SK-N-SH (cell line): ENCODE measurements at regions not wholly inside any gene's neighbourhood (a gene's known extent, or its start where the extent isn't known, plus 50 kb on each side); places are given as distances from the start of the nearest gene placed in this dataset.

Experiments
- CTCF ChIA-PET: fragments of 300-600, 350-600 bp; formaldehyde crosslinking; extraction: SDS; loops from one replicate; lab custom pipeline; 2021; lab: Yijun Ruan, JAX
- POLR2A ChIA-PET: fragments of 350-600 bp; sonication (Branson Sonifier 250); formaldehyde crosslinking; extraction: SDS; loops from one replicate; lab custom pipeline; 2020; ENCODE audit warnings: antibody characterized with exemption, inconsistent platforms; lab: Yijun Ruan, JAX
- DNase-seq: peaks from one replicate; pipeline ENCODE4 v3.0.0; 2012
- H2AFZ ChIP-seq: fragments of 200-600 bp; sonication (generic); 2 replicates; pipeline ENCODE4 v1.8.1; 2016; ENCODE audit warnings: antibody characterized with exemption, mild to moderate bottlenecking, low read depth
- H3F3A ChIP-seq: fragments of 200-600 bp; sonication (generic); replicated peaks from 2 replicates; pipeline ENCODE3; 2016; ENCODE audit warnings: antibody characterized with exemption, mild to moderate bottlenecking; ENCODE audit not compliant: insufficient read depth
- H3K27ac ChIP-seq, 2 experiments: fragments of 200-500 bp in 1 of 2; fragments of 200-600 bp in 1 of 2; sonication (Bioruptor generic) in 1 of 2; sonication (generic), shearing (Covaris generic) in 1 of 2; 2 replicates each; pipeline versions ENCODE4 v1.5.1 to v1.6.1; 2014 to 2016; ENCODE audit warnings: low read depth in 2 of 2, inconsistent platforms in 1 of 2, low read length in 1 of 2, mild to moderate bottlenecking in 1 of 2, mixed read lengths in 1 of 2
- H3K27me3 ChIP-seq: fragments of 200-600 bp; sonication (generic), shearing (Covaris generic); 2 replicates; pipeline ENCODE4 v1.6.1; 2016; ENCODE audit warnings: mixed run types; ENCODE audit not compliant: insufficient read depth
- H3K36me3 ChIP-seq, 2 experiments: fragments of 200-500 bp in 1 of 2; fragments of 200-600 bp in 1 of 2; sonication (Bioruptor generic) in 1 of 2; sonication (generic) in 1 of 2; replicated peaks in 1 of 2; 2 replicates each; pipeline versions ENCODE3 to v1.5.1; 2014 to 2016; ENCODE audit warnings: low read length in 1 of 2, mild to moderate bottlenecking in 1 of 2; ENCODE audit not compliant: insufficient read depth in 2 of 2, control insufficient read depth in 1 of 2
- H3K4me1 ChIP-seq, 2 experiments: fragments of 200-500 bp in 1 of 2; fragments of 200-600 bp in 1 of 2; sonication (Bioruptor generic) in 1 of 2; sonication (generic), shearing (Covaris generic) in 1 of 2; 2 replicates each; pipeline versions ENCODE4 v1.5.1 to v1.6.1; 2014 to 2016; ENCODE audit warnings: low read depth in 1 of 2, low read length in 1 of 2, mixed run types in 1 of 2; ENCODE audit not compliant: insufficient read depth in 2 of 2, control insufficient read depth in 1 of 2
- H3K4me2 ChIP-seq: fragments of 200-600 bp; sonication (generic), shearing (Covaris generic); 2 replicates; pipeline ENCODE4 v1.6.1; 2017; ENCODE audit warnings: mixed run types
- H3K4me3 ChIP-seq, 2 experiments: fragments of 200-500 bp in 1 of 2; fragments of 200-600 bp in 1 of 2; sonication (Bioruptor generic) in 1 of 2; sonication (generic), shearing (Covaris generic) in 1 of 2; 2 replicates each; pipeline versions ENCODE4 v1.5.1 to v1.8.1; 2014 to 2016; ENCODE audit warnings: low read depth in 2 of 2, inconsistent platforms in 1 of 2, low read length in 1 of 2, mild to moderate bottlenecking in 1 of 2, mixed read lengths in 1 of 2, moderate library complexity in 1 of 2
- H3K79me2 ChIP-seq: fragments of 200-600 bp; sonication (generic); 2 replicates; pipeline ENCODE4 v1.8.1; 2017; ENCODE audit warnings: mild to moderate bottlenecking; ENCODE audit not compliant: insufficient read depth
- H3K9ac ChIP-seq: fragments of 200-600 bp; sonication (generic); 2 replicates; pipeline ENCODE4 v1.6.1; 2017; ENCODE audit warnings: mixed run types
- H3K9me2 ChIP-seq: fragments of 200-600 bp; sonication (generic); 2 replicates; pipeline ENCODE4 v1.6.1; 2017; ENCODE audit warnings: mixed run types
- H3K9me3 ChIP-seq: fragments of 200-600 bp; sonication (generic); 2 replicates; pipeline ENCODE4 v1.6.1; 2017; ENCODE audit warnings: mixed run types, mild to moderate bottlenecking, moderate library complexity
- H4K20me1 ChIP-seq: fragments of 200-600 bp; sonication (generic); 2 replicates; pipeline ENCODE4 v1.6.1; 2017; ENCODE audit warnings: mild to moderate bottlenecking, mixed run types; ENCODE audit not compliant: insufficient read depth
- ELF1 ChIP-seq: IDR thresholded peaks from 2 replicates; pipeline ENCODE4 v1.4.0; 2012
- EZH2phosphoT487 ChIP-seq: fragments of 200-600 bp; sonication (generic); IDR thresholded peaks from 2 replicates; pipeline ENCODE4 v1.6.1; 2017; ENCODE audit warnings: low read depth, mixed run types, mild to moderate bottlenecking, antibody characterized with exemption, moderate library complexity, borderline replicate concordance
- FOXJ3 ChIP-seq: sonication (generic); formaldehyde crosslinking; IDR thresholded peaks from 2 replicates; pipeline ENCODE4 v1.5.1; 2020; ENCODE audit warnings: mild to moderate bottlenecking, missing genetic modification reagents
- FOXM1 ChIP-seq: IDR thresholded peaks from 2 replicates; pipeline ENCODE4 v1.4.0; 2012; ENCODE audit warnings: low read depth, mild to moderate bottlenecking
- MEF2A ChIP-seq: IDR thresholded peaks from 2 replicates; pipeline ENCODE4 v1.4.0; 2012; ENCODE audit warnings: low read depth, borderline replicate concordance
- NFIC ChIP-seq: IDR thresholded peaks from 2 replicates; pipeline ENCODE4 v1.4.0; 2012; ENCODE audit warnings: borderline replicate concordance
- NRF1 ChIP-seq: IDR thresholded peaks from 2 replicates; pipeline ENCODE4 v1.6.1; 2012; ENCODE audit warnings: low read depth, mild to moderate bottlenecking, low read length
- POLR2AphosphoS5 ChIP-seq: IDR thresholded peaks from 2 replicates; pipeline ENCODE4 v1.6.1; 2012; ENCODE audit warnings: low read depth, low read length
- RAD21 ChIP-seq: IDR thresholded peaks from 2 replicates; pipeline ENCODE4 v1.6.1; 2012; ENCODE audit warnings: mild to moderate bottlenecking, low read length
- RCOR1 ChIP-seq: fragments of 150-350 bp; IDR thresholded peaks from 2 replicates; pipeline ENCODE4 v1.6.1; 2017; ENCODE audit warnings: antibody characterized with exemption, low read length
- REST ChIP-seq: IDR thresholded peaks from 2 replicates; pipeline ENCODE4 v1.6.1; 2012; ENCODE audit warnings: mild to moderate bottlenecking, low read depth, low read length, moderate library complexity
- RXRA ChIP-seq: IDR thresholded peaks from 2 replicates; pipeline ENCODE4 v1.4.0; 2012; ENCODE audit warnings: low read depth, mild to moderate bottlenecking, borderline replicate concordance
- SIN3A ChIP-seq: IDR thresholded peaks from 2 replicates; pipeline ENCODE4 v1.6.1; 2012; ENCODE audit warnings: low read depth, mild to moderate bottlenecking, low read length, moderate library complexity, borderline replicate concordance
- SMC3 ChIP-seq: IDR thresholded peaks from 2 replicates; pipeline ENCODE4 v1.6.1; 2012; ENCODE audit warnings: low read depth, low read length, improper control_type of control experiment
- TCF12 ChIP-seq: IDR thresholded peaks from 2 replicates; pipeline ENCODE4 v1.4.0; 2012
- TEAD4 ChIP-seq: IDR thresholded peaks from 2 replicates; pipeline ENCODE4 v1.4.0; 2012; ENCODE audit warnings: mild to moderate bottlenecking, borderline replicate concordance; ENCODE audit not compliant: insufficient read depth
- WGBS: methylation state at CpG from one replicate; pipeline ENCODE4 v1.1.6; 2017; ENCODE audit warnings: low lambda C conversion rate; 5-methylcytosine and 5-hydroxymethylcytosine counted together
- TF ChIP-seq, protein P1 (sequence below): fragments of 150-350 bp; IDR thresholded peaks from 2 replicates; pipeline ENCODE4 v1.6.1; 2017; ENCODE audit warnings: antibody characterized with exemption, low read length, low read depth, borderline replicate concordance
- TF ChIP-seq, protein P2 (sequence below): fragments of 200-600 bp; sonication (generic); IDR thresholded peaks from 2 replicates; pipeline ENCODE4 v1.6.1; 2017; ENCODE audit warnings: antibody characterized with exemption, mild to moderate bottlenecking, moderate library complexity
- TF ChIP-seq, protein P3 (sequence below): IDR thresholded peaks from 2 replicates; pipeline ENCODE4 v1.4.0; 2012; ENCODE audit warnings: low read depth

DNA sequence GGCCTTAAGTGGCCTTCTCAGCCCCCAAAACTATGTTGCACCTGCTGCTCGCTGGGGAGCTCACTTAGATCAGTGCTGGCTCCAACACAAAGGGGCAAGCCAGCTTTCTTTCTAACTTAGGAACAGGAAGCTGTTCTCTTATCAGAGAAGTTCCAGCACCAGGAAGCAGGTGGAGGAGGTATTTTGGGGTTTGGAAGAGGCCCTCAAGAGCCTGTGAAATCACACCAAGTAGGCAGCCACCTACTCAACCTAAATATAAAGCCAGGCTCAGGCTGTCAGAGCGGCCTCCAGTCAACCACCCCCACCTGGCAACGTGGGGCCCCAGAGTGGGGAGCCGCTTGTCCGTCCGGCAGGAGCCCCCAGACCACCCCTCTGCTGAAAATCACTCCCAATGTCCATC, 152.8 kb downstream of the OLFM1 start:
- DNase-seq = no peak
- H2AFZ ChIP-seq = no peak overlapping the region
- 41% methylated on average over 5 of the region's 6 CpGs for WGBS
- ChIA-PET POLR2A (no interaction called here), CTCF (interaction anchor here (1.1 to 2.6 kb wide), 4 partner anchors 9 to 173 kb away, joined by 3 to 9 read pairs (median 6); no protein-coding TSS in a partner anchor)
- no peaks in the 10 kb centered on the region for H3K27me3 ChIP-seq
- no peaks in the 10 kb centered on the region for H3K9me2 ChIP-seq
- TF ChIP-seq ELF1 = no peak
- no peak for TF ChIP-seq NFIC
- TF ChIP-seq RXRA = no peak
- no peak for TF ChIP-seq REST
- no peak for TF ChIP-seq TEAD4
- TF ChIP-seq POLR2AphosphoS5 = no peak
- no peak for TF ChIP-seq TCF12
- TF ChIP-seq FOXM1 = no peak
- no peak for TF ChIP-seq SMC3
- TF ChIP-seq, protein P1, sequence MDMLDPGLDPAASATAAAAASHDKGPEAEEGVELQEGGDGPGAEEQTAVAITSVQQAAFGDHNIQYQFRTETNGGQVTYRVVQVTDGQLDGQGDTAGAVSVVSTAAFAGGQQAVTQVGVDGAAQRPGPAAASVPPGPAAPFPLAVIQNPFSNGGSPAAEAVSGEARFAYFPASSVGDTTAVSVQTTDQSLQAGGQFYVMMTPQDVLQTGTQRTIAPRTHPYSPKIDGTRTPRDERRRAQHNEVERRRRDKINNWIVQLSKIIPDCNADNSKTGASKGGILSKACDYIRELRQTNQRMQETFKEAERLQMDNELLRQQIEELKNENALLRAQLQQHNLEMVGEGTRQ = no peak
- TF ChIP-seq EZH2phosphoT487 = no peak
- TF ChIP-seq, protein P2, sequence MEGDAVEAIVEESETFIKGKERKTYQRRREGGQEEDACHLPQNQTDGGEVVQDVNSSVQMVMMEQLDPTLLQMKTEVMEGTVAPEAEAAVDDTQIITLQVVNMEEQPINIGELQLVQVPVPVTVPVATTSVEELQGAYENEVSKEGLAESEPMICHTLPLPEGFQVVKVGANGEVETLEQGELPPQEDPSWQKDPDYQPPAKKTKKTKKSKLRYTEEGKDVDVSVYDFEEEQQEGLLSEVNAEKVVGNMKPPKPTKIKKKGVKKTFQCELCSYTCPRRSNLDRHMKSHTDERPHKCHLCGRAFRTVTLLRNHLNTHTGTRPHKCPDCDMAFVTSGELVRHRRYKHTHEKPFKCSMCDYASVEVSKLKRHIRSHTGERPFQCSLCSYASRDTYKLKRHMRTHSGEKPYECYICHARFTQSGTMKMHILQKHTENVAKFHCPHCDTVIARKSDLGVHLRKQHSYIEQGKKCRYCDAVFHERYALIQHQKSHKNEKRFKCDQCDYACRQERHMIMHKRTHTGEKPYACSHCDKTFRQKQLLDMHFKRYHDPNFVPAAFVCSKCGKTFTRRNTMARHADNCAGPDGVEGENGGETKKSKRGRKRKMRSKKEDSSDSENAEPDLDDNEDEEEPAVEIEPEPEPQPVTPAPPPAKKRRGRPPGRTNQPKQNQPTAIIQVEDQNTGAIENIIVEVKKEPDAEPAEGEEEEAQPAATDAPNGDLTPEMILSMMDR = no peak
- no peak for TF ChIP-seq RCOR1
- TF ChIP-seq FOXJ3 (CRISPR knock-in tag) = no peak
- TF ChIP-seq RAD21 = no peak
- no peak for TF ChIP-seq NRF1
- no peak for TF ChIP-seq SIN3A
- no peak for TF ChIP-seq MEF2A
- TF ChIP-seq, protein P3, sequence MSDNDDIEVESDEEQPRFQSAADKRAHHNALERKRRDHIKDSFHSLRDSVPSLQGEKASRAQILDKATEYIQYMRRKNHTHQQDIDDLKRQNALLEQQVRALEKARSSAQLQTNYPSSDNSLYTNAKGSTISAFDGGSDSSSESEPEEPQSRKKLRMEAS = no peak
- no peak overlapping the region for H3K4me2 ChIP-seq
- H3K27ac ChIP-seq = no peak overlapping the region
- no peak overlapping the region for H3K4me3 ChIP-seq
- no peaks in the 10 kb centered on the region for H3K36me3 ChIP-seq
- no peak overlapping the region for H3K9ac ChIP-seq
- no peaks in the 10 kb centered on the region for H3F3A ChIP-seq
- no peaks in the 10 kb centered on the region for H4K20me1 ChIP-seq
- H3K79me2 ChIP-seq = no peaks in the 10 kb centered on the region
- no peaks in the 10 kb centered on the region; a peak in 1 of 4 replicates for H3K4me1 ChIP-seq
- H3K9me3 ChIP-seq = no peaks in the 10 kb centered on the region
